DMS79 (cell line): ENCODE measurements at regions not wholly inside any gene's neighbourhood (a gene's known extent, or its start where the extent isn't known, plus 50 kb on each side); places are given as distances from the start of the nearest gene placed in this dataset.

Source experiments
- DNase-seq: peaks from one replicate; lab custom pipeline; 2025; lab: John Stamatoyannopoulos, UW

GRCh38 chr17:34416116-34416515, 53.1 kb upstream of the CCL1 start:
- DNase-seq = no peak

- DNase-seq = peak; percentile 87
These were observed 51.3 kb upstream of the CCL1 start for GRCh38 chr17:34414339-34414738.

GRCh38 chr17:34413443-34414119, 50.5 kb upstream of the CCL1 start:
- DNase-seq = no peak

- no peak for DNase-seq
These were observed 50.0 kb upstream of the CCL1 start for GRCh38 chr17:34412965-34413441.
